ENCODE measurements at regions not wholly inside any gene's neighbourhood (a gene's known extent, or its start where the extent isn't known, plus 50 kb on each side); places are given as distances from the start of the nearest gene placed in this dataset.
"Not testable (repeated sequence)": the region's sequence is repeated elsewhere in the genome, so short reads cannot be mapped to it uniquely, and the experiment has no call there.

DNA sequence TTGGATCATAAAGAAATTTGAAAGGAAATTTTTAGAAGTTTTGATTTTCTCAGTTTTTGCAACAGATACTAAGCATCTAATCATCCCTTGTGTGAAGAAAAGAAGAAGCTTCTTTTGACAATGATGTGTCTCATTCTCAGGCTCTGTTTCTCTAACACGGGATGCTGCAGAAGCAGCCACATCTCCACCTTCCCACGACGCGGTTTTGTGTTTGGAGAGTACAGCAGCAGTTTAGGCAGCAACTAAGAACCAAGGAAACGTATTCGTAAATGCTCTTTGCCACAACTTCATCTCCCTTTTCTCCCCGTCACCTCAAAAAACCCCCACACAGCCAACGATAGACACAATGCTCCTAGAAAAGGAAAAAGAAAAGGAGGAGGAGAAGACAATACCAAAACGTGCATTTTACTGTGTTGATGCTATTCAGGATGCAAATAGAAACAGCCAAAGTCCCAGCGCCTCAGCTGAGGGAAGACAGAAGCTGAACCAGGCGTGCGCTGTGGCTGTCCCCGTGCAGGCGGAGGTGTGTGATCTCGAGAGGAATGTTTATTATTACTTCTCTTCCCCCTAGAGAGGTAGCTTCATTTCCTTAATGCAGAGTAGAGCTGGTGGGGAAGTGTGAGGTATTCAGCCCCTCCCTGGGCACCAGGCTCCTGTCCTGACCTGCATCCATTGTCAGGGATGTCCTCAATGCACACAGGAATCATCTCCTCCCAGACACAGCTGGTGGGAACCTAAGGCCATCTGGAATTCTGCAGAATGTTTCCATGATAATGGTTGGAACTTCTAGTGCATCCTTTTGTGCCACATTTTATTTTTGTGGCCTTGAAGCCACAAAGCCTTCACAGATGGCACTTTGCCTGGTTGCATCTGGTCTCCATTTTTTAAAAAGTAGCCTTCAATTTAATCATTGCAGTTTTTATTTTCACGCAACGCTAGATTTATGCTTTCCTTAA lies 174.6 kb upstream of the KLF6 start:
- no peak for DNase-seq (ENCODE audit: low spot score)

DNA sequence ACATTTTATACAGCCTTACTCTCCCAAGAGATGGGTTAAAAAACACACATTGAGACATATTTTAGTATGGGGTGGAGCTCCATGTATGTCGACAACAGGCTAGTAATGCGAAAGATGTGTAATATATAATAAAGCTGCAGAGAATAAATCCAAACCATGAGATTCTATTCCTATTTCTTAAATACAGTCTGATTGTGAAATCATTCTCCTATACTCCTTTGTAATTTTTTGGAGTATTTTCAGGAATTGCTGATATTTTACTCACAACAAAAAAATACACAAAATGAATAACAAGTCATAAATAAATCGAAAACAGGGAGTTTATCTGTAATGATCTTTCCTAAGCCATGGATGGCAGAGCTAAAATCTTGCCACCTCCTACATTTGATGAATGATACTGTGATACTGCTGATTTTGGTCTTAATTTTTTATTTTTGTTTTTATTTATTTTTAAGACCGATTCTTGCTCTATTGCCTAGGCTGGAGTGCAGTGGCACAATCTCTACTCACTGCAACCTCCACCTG lies 173.5 kb upstream of the KLF6 start:
- no peak for DNase-seq (ENCODE audit: low spot score)

DNA sequence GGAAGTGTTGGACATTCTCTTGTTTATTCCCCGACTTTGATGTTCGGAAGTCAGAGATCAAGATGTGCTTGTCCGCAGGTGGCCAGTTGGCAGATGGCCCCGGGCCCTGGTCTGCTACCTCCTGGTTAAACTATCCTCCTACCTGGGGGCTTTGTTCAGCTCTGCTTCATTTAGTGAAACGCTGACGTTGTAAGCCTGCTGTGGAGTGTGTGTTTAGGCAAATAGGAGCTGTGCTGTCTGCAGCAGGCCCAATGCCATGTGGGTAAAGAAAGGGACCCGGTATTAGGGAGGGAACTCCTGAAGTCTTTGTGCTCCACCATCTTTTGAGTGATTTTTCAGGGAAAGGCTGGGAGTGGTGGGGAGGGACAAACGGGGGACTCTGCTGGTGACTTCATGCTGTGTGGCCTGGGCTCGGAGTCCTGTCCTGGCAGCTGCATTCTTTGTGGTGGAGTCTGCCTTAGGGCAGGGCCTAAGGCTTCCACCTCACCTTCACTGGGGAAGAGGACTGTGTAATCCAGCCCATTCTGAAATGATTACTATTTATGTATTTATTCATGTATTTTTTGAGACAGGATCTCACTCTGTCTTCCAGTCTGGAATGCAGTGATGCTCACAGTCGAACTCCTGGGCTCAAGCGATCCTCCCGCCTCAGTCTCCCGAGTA lies 171.1 kb upstream of the KLF6 start:
- DNase-seq (ENCODE audit: low spot score): no peak

- DNase-seq (ENCODE audit: low spot score): no peak
These were observed 170.5 kb upstream of the KLF6 start for GRCh38 chr10:3955493-3955892.

DNA sequence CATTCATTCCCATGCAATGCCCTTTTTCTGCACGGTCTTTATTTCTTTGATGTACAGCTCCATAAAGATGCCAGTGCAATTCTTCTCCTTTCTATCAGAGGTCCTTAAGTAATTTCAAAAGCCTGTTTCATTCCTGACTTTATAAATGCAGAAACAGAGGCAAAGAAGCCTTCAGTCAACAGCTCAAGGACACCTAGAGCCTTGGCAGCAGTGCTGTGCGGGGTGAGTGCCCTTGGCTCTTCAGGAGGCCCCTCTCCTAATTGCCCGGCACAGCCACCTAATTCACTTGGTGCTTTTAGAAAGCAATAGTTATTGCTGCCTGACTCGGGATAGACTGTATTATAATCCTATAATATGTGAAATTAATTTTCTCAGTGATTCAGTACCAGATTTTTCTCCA lies 169.6 kb upstream of the KLF6 start:
- DNase-seq (ENCODE audit: low spot score): no peak

GRCh38 chr10:3954007-3954406 lies 169.0 kb upstream of the KLF6 start:
- not testable (repeated sequence) for DNase-seq (ENCODE audit: low spot score)

DNA sequence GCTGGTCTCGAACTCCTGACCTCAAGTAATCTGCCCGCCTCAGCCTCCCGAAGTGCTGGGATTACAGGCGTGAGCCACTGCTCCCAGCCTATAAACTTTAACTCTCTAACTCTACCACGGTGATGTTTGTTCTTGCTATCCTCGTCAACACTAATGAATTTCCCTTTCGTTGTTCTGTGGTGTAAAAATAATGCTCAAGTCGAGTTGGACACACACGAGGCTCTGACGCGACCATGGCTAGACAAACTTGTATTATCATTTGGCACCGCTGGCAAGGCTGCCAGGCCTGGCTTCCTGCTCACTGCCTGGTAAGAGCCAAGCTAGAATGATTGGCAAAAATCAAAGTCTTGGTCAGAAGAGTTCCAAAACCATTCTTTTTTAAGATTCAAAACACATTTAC lies 167.0 kb upstream of the KLF6 start:
- DNase-seq (ENCODE audit: low spot score): no peak

DNA sequence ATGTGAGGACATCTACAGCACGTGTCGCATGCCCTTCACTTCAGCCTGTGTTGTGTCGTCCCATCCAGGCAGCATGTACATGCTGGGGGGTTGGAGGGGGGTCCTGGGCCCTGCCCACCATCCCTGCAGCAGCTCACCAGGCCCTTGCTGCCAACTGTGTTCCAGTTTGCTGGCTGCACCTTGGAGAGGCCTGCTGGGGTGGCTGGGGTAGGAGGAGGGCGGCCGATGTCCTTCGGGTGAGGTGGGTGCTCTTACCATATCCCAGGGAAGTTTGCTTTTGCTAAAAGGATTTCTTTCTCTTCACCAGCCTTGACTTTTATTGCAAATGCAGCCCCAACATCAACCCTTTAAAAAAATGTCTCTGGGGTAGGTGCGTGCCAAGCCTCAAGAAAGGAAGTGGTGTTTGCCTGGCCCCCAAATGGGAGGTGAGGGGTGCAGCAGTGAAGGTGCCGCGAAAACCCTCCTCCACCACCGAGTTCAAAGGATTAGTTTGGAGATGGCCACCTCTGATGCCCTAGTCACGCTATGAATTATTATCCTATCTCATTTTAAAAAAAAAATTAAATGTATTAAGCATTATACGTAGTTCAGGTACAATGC lies 165.8 kb upstream of the KLF6 start:
- DNase-seq (ENCODE audit: low spot score): no peak

DNA sequence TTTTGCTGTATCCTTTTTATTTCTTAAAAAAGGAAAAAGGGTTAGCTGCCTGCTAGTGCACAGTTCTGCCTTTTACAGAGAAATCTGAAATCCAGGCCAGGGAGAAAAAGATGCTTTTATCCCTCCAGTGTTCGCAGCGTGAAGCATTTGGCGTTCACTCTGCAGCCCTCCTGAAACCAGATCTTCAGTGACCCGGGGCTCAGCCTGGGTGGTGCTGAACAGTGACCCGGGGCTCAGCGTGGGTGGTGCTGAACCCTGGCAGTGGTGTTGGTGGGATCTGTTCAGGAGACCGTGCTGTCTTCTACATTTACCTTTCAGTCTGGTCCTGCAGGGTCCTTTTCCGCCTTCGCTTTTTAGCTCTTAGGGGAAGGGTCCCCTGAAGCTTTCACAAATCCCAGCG lies 164.7 kb upstream of the KLF6 start:
- DNase-seq (ENCODE audit: low spot score): no peak

- DNase-seq (ENCODE audit: low spot score): no peak
These were observed 163.8 kb upstream of the KLF6 start for GRCh38 chr10:3948843-3949242.

GRCh38 chr10:3946234-3947229 lies 161.5 kb upstream of the KLF6 start:
- no peak for DNase-seq (ENCODE audit: low spot score)

- DNase-seq (ENCODE audit: low spot score): no peak
These were observed 160.0 kb upstream of the KLF6 start for GRCh38 chr10:3945026-3945425.

DNA sequence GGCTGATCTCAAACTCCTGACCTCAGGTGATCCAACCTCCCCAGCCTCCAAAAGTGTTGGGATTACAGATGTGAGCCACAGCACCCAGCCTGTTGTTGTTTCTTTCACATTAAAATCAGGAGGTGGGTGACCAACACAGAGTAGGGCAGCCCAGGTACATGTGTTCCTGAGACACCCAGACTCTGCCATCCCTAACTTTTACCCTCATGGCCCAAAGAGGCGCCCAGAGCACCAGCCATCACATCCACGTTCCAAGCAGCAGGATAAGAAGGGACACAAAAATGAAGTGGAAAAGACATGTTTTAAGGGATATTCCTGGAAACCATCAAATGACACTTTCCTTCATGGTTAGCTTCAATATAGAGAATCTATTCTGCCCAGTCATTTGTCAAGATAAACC lies 159.6 kb upstream of the KLF6 start:
- no peak for DNase-seq (ENCODE audit: low spot score)

GRCh38 chr10:3943695-3944257 lies 158.8 kb upstream of the KLF6 start:
- no peak for DNase-seq (ENCODE audit: low spot score)

- no peak for DNase-seq (ENCODE audit: low spot score)
These were observed 158.0 kb upstream of the KLF6 start for GRCh38 chr10:3942937-3943489.

DNA sequence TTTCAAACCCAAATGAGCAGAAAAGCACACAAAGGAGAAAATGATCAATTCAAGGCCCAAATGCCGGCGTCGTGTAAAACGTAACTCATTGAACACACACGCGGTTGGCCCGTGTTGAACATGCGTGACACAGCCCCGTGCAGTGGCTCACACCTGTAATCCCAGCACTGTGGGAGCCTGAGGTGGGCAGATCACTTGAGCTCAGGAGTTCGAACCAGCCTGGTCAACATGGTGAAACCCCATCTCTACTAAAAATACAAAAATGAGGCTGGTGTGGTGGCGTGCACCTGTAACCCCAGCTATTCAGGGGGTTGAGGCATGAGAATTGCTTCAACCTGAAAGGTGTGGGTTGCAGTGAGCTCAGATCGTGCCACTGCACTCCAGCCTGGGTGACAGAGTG lies 156.7 kb upstream of the KLF6 start:
- no peak for DNase-seq (ENCODE audit: low spot score)

DNA sequence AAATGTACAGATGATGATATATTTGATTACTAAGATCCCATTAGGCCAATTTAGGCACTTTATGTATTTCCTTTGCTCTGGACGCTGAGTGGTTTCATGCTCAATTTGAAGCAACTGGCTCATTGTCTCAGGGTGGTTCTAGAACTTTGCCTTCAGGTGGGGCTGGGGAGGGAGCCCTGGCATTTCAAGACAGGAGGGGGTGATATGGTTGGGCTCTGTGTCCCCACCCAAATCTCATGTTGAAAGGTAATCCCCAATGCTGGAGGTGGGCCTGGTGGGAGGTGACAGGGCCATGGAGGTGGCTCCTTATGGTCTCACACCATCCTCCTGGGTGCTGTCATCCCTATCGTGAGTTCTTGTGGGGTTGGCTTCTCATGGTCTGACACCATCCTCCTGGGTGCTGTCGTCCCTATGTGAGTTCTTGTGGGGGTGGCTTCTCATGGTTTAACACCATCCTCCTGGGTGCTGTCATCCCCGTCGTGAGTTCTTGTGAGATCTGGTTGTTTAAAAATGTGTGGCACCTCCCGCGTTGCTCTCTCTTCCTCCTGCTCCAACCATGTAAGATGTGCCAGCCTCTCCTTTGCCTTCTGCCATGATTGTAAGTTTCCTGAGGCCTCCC lies 151.5 kb upstream of the KLF6 start:
- no peak for DNase-seq (ENCODE audit: low spot score)

DNA sequence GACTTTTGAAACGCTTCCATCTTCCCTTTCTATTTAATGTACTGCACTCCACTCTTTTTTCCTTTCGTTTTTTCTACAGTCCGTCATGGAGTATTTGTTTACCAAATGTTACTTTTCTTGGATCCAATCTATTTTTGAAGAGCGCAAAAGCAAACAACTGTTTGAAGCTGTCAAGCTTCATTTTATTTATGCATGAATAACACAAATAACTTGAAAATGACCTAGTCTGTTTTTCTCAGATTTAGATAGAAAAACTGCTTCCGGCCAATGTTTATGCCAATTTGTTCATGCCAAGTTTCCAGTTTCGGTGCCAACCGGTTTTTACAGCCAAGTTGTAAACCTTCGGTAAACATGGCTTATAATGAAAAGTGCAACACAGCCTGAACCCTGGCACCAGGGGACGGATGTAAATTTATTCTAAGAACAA lies 150.9 kb upstream of the KLF6 start:
- DNase-seq (ENCODE audit: low spot score): no peak

- no peak for DNase-seq (ENCODE audit: low spot score)
These were observed 150.1 kb upstream of the KLF6 start for GRCh38 chr10:3935141-3935540.

DNA sequence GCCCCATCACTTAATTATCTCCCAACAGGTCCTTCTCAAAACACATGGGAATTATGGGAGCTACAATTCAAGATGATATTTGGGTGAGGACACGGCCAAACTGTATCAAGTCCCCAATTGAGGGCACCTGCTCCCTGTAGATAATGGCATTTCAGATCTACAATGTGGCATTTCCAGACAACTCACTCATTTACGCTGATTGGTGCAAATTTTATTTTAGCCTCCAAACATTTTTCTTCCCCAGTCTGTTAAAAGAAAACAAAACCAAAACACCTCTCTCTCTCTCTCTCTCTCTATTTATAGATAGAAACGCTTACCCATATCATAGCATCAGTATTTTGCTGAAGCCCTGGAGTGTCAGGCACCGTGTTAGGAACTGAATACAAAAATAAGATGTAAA lies 148.7 kb upstream of the KLF6 start:
- no peak for DNase-seq (ENCODE audit: low spot score)
